A673 (cell line): ENCODE measurements at regions not wholly inside any gene's neighbourhood (a gene's known extent, or its start where the extent isn't known, plus 50 kb on each side); places are given as distances from the start of the nearest gene placed in this dataset.

Experiments
- BruUV-seq: library from RNA; stranded (reverse); fragments of 400-500 nt; replicated peaks from 2 replicates; lab custom pipeline; 2021; lab: Mats Ljungman, UMichigan
- CTCF ChIA-PET: fragments of 300-600 bp; sonication (Branson Sonifier 250); formaldehyde crosslinking; loops from one replicate; lab custom pipeline; 2022; ENCODE audit warnings: antibody characterized with exemption; lab: Charles Lee
- POLR2A ChIA-PET: fragments of 300-600 bp; sonication (Branson Sonifier 250); formaldehyde crosslinking; loops from one replicate; lab custom pipeline; 2022; ENCODE audit warnings: antibody characterized with exemption; ENCODE audit not compliant: low non-redundant PET; lab: Charles Lee
- DNase-seq: peaks from one replicate; pipeline ENCODE4 v3.0.0-alpha.2; 2015; ENCODE audit warnings: low spot score
- H3K27ac ChIP-seq: fragments of 200-600 bp; sonication (generic); 2 replicates; pipeline ENCODE4 v1.5.1; 2016; ENCODE audit warnings: mixed run types, low read depth, mild to moderate bottlenecking, mixed read lengths, antibody characterized with exemption, low read length; ENCODE audit not compliant: poor library complexity, severe bottlenecking
- H3K27me3 ChIP-seq: fragments of 200-600 bp; sonication (generic); replicated peaks from 2 replicates; pipeline ENCODE4 v1.6.1; 2017; ENCODE audit warnings: mixed run types, low read depth, mild to moderate bottlenecking, mixed read lengths, antibody characterized with exemption, low read length; ENCODE audit not compliant: insufficient read depth, poor library complexity
- H3K36me3 ChIP-seq: fragments of 200-600 bp; sonication (generic); 2 replicates; pipeline ENCODE4 v1.6.1; 2016; ENCODE audit warnings: mixed run types, mild to moderate bottlenecking, mixed read lengths, antibody characterized with exemption, low read length; ENCODE audit not compliant: insufficient read depth, poor library complexity, severe bottlenecking
- H3K4me1 ChIP-seq: fragments of 200-600 bp; sonication (generic); 2 replicates; pipeline ENCODE4 v1.6.1; 2017; ENCODE audit warnings: mixed run types, mild to moderate bottlenecking, mixed read lengths, antibody characterized with exemption, low read length; ENCODE audit not compliant: insufficient read depth, poor library complexity, severe bottlenecking
- H3K4me3 ChIP-seq: fragments of 200-600 bp; sonication (generic); 2 replicates; pipeline ENCODE4 v1.5.1; 2016; ENCODE audit warnings: low read depth, mixed run types, mild to moderate bottlenecking, mixed read lengths, low read length; ENCODE audit not compliant: poor library complexity, severe bottlenecking
- H3K9me3 ChIP-seq: fragments of 200-600 bp; sonication (generic); 2 replicates; pipeline ENCODE4 v1.6.1; 2016; ENCODE audit warnings: mixed run types, low read depth, mild to moderate bottlenecking, mixed read lengths, antibody characterized with exemption, low read length; ENCODE audit not compliant: poor library complexity, severe bottlenecking
- EZH2 ChIP-seq: fragments of 200-600 bp; sonication (generic); IDR thresholded peaks from 2 replicates; pipeline ENCODE4 v1.6.1; 2017; ENCODE audit warnings: borderline replicate concordance, low read depth, mild to moderate bottlenecking, mixed read lengths, antibody characterized with exemption, low read length; ENCODE audit not compliant: poor library complexity, severe bottlenecking
- intact Hi-C: fragments of 100-400 bp; cut with micrococcal nuclease; formaldehyde crosslinking; loops from one replicate; pipeline ENCODE4 v1.10.0; 2022; ENCODE audit not compliant: unreplicated experiment
- TF ChIP-seq, protein P1 (sequence below): fragments of 300-800, 200-600 bp; sonication (generic); conservative IDR thresholded peaks from 2 replicates; pipeline ENCODE4 v1.5.1; 2017; ENCODE audit warnings: low read depth, mild to moderate bottlenecking, antibody characterized with exemption, low read length, moderate library complexity, mixed read lengths

DNA sequence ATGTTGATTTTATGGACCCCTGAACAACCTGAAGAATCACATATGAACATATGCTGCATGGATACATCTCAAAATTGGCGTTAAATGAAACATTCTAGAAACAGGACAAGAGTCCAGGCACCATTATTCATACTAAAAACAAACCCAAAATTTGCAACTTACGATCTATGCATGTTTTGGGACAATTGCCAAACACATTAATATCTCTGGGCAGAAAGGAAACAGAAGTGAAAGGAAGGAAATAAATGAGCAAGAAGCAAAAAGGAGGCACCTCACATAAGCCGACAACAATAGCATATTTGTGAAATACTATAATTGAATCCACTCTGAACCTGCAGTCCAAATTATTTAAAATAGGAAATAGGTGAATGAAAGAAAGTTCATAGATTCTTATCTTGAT is 1505.3 kb downstream of the AACS start:
- BruUV-seq = no TSS peak
- peaks cover 5% of the 10 kb centered on the region for H3K4me1 ChIP-seq
- TF ChIP-seq, protein P1, sequence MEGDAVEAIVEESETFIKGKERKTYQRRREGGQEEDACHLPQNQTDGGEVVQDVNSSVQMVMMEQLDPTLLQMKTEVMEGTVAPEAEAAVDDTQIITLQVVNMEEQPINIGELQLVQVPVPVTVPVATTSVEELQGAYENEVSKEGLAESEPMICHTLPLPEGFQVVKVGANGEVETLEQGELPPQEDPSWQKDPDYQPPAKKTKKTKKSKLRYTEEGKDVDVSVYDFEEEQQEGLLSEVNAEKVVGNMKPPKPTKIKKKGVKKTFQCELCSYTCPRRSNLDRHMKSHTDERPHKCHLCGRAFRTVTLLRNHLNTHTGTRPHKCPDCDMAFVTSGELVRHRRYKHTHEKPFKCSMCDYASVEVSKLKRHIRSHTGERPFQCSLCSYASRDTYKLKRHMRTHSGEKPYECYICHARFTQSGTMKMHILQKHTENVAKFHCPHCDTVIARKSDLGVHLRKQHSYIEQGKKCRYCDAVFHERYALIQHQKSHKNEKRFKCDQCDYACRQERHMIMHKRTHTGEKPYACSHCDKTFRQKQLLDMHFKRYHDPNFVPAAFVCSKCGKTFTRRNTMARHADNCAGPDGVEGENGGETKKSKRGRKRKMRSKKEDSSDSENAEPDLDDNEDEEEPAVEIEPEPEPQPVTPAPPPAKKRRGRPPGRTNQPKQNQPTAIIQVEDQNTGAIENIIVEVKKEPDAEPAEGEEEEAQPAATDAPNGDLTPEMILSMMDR = no peak
- no peak overlapping the region for H3K4me3 ChIP-seq
- H3K27me3 ChIP-seq = no peaks in the 10 kb centered on the region
- H3K27ac ChIP-seq = no peak overlapping the region
- intact Hi-C loops = no loop called here
- no peaks in the 10 kb centered on the region for H3K9me3 ChIP-seq
- H3K36me3 ChIP-seq = no peaks in the 10 kb centered on the region
- CTCF ChIA-PET = no interaction called here
- POLR2A ChIA-PET = no interaction called here
- DNase-seq = peak; percentile 9

DNA sequence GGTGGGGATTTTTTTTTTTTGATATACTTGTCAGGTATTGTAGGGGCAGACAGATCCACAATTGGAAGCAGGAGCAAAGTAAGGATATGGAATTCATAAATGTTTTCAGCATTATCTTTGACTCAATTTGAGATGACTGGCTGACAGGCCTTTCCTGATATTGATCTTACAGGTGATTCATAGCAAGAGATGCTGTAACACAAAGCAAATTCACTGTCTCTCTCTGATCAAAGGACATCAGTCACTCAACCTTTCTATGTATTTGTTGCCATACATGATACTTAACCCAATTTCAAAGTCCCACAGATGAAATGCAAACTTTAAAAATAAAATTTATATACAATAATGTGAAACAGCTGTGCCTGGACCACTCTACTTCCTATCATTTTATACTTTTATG is 1506.9 kb downstream of the AACS start:
- intact Hi-C loops = no loop called here
- POLR2A ChIA-PET = no interaction called here
- CTCF ChIA-PET = no interaction called here
- TF ChIP-seq, protein P1 = no peak
- no peak for TF ChIP-seq EZH2
- BruUV-seq = no TSS peak
- no peaks in the 10 kb centered on the region for H3K36me3 ChIP-seq
- peaks cover 5% of the 10 kb centered on the region for H3K4me1 ChIP-seq
- no peak overlapping the region for H3K27ac ChIP-seq
- no peaks in the 10 kb centered on the region for H3K9me3 ChIP-seq
- H3K27me3 ChIP-seq = no peaks in the 10 kb centered on the region
- H3K4me3 ChIP-seq = no peak overlapping the region
- no peak for DNase-seq

DNA sequence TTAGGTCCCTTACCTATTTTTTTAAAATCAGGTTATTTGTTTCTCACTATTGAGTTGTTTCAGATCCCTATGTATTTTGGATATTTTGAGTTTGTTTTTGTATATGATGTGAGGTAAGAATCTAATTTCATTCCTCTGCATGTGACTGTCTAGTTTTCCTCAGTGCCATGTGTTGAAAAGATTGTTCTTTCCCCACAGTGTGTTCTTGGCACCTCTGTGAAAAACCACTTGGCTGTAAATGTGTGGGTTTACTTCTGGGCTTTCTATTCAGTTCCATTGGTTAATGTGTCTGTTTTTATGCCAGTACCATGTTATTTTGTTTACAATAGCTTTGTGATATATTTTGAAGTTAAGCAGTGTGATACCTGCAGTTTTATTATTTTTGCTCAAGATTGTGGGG is 1516.4 kb downstream of the AACS start:
- H3K4me1 ChIP-seq = no peaks in the 10 kb centered on the region
- no peak overlapping the region for H3K4me3 ChIP-seq
- no peaks in the 10 kb centered on the region for H3K9me3 ChIP-seq
- H3K27me3 ChIP-seq = no peaks in the 10 kb centered on the region
- DNase-seq = no peak
- intact Hi-C loops = no loop called here
- ChIA-PET CTCF (no interaction called here), POLR2A (no interaction called here)
- TF ChIP-seq EZH2 = no peak
- TF ChIP-seq, protein P1 = no peak
- no TSS peak for BruUV-seq
- no peaks in the 10 kb centered on the region for H3K36me3 ChIP-seq
- H3K27ac ChIP-seq = no peak overlapping the region
